ENCODE measurements at regions not wholly inside any gene's neighbourhood (a gene's known extent, or its start where the extent isn't known, plus 50 kb on each side); places are given as distances from the start of the nearest gene placed in this dataset.

DNA sequence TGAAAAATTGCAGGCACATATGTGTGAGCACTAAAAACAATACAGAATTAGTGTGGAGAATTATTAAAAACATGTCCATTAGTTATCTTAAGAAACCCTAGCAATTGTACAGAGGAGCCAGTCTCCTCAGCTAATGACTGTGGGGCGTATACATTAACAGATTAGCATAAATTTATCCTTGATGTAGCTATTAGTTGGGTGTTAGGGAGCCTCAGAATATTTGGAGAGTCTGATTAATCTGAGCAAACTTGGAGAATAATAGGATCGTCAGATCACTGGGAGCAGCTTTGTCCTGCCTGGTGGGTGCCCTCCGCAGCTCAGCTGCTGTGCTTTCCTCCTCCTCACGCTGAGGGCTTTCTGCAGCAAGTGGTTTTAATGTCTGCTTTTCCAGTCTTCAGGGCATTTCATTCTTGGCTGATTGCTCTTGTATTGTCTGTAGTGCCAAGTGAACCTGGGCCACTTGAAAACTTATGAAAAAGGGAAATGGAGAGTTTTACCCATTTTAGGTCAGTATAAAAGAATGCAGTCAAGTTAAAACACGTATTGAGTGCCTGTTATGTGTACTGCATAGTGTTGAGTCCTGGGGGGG lies 417.4 kb upstream of the SEMA6D start:
- H3K4me3 ChIP-seq (ENCODE audit: low read length) = no peak overlapping the region
- H3K27ac ChIP-seq (ENCODE audit: low read depth, low read length) = no peak overlapping the region
- no peaks in the 10 kb centered on the region for H3K27me3 ChIP-seq (ENCODE audit: control insufficient read depth, low read length)
- no peaks in the 10 kb centered on the region for H3K9me3 ChIP-seq (ENCODE audit: control insufficient read depth, insufficient read depth, low read length)
- H3K4me1 ChIP-seq (ENCODE audit: control insufficient read depth, low read length) = no peaks in the 10 kb centered on the region
- H3K4me2 ChIP-seq (ENCODE audit: low read length) = no peak overlapping the region
- no peaks in the 10 kb centered on the region for H3K36me3 ChIP-seq (ENCODE audit: control insufficient read depth, low read length)
- H3K9me2 ChIP-seq (replicated peaks; ENCODE audit: control insufficient read depth, low read length) = no peaks in the 10 kb centered on the region
- no peaks in the 10 kb centered on the region for H3K79me2 ChIP-seq (ENCODE audit: control insufficient read depth, low read length)
- H4K20me1 ChIP-seq (ENCODE audit: control insufficient read depth, insufficient read depth, low read depth, low read length) = no peaks in the 10 kb centered on the region
- no peaks in the 10 kb centered on the region for H3F3A ChIP-seq (ENCODE audit: control insufficient read depth, insufficient read depth)
- no peak for TF ChIP-seq EZH2phosphoT487 (IDR thresholded peaks at IDR 0.05; ENCODE audit: borderline replicate concordance, low read length)
- TF ChIP-seq, protein P1, sequence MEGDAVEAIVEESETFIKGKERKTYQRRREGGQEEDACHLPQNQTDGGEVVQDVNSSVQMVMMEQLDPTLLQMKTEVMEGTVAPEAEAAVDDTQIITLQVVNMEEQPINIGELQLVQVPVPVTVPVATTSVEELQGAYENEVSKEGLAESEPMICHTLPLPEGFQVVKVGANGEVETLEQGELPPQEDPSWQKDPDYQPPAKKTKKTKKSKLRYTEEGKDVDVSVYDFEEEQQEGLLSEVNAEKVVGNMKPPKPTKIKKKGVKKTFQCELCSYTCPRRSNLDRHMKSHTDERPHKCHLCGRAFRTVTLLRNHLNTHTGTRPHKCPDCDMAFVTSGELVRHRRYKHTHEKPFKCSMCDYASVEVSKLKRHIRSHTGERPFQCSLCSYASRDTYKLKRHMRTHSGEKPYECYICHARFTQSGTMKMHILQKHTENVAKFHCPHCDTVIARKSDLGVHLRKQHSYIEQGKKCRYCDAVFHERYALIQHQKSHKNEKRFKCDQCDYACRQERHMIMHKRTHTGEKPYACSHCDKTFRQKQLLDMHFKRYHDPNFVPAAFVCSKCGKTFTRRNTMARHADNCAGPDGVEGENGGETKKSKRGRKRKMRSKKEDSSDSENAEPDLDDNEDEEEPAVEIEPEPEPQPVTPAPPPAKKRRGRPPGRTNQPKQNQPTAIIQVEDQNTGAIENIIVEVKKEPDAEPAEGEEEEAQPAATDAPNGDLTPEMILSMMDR (IDR thresholded peaks at IDR 0.05; ENCODE audit: low read depth, low read length, poor library complexity, severe bottlenecking) = no peak

DNA sequence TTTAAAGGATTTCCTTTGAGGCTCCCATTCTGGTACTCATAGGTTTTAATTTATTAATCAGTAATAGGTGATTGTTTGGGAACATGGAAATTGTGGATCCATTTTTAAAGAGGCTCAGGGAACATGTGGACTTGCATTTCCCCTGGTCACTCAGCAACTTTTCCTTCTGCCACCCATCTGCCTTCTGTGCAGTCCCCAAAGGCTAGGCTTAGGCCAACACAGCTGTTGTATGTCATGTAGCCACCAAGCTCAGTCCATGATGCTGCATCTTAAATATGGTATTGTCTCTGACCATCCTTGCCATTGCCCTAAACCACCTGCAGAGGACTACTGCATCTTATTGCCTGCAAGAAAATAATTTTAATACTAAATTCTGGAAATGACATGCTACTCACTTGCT lies 416.7 kb upstream of the SEMA6D start:
- Histone ChIP-seq H3K9me3 (ENCODE audit: control insufficient read depth, insufficient read depth, low read length) (no peaks in the 10 kb centered on the region), H3K27me3 (ENCODE audit: control insufficient read depth, low read length) (no peaks in the 10 kb centered on the region), H3K4me1 (ENCODE audit: control insufficient read depth, low read length) (no peaks in the 10 kb centered on the region), H3F3A (ENCODE audit: control insufficient read depth, insufficient read depth) (no peaks in the 10 kb centered on the region), H4K20me1 (ENCODE audit: control insufficient read depth, insufficient read depth, low read depth, low read length) (no peaks in the 10 kb centered on the region), H3K36me3 (ENCODE audit: control insufficient read depth, low read length) (no peaks in the 10 kb centered on the region), H3K27ac (ENCODE audit: low read depth, low read length) (no peak overlapping the region), H3K4me3 (ENCODE audit: low read length) (no peak overlapping the region), H3K9me2 (replicated peaks; ENCODE audit: control insufficient read depth, low read length) (no peaks in the 10 kb centered on the region), H3K4me2 (ENCODE audit: low read length) (no peak overlapping the region), H3K79me2 (ENCODE audit: control insufficient read depth, low read length) (no peaks in the 10 kb centered on the region)
- TF ChIP-seq EZH2phosphoT487 (IDR thresholded peaks at IDR 0.05; ENCODE audit: borderline replicate concordance, low read length) = no peak
- TF ChIP-seq, protein P1 (IDR thresholded peaks at IDR 0.05; ENCODE audit: low read depth, low read length, poor library complexity, severe bottlenecking) = no peak

DNA sequence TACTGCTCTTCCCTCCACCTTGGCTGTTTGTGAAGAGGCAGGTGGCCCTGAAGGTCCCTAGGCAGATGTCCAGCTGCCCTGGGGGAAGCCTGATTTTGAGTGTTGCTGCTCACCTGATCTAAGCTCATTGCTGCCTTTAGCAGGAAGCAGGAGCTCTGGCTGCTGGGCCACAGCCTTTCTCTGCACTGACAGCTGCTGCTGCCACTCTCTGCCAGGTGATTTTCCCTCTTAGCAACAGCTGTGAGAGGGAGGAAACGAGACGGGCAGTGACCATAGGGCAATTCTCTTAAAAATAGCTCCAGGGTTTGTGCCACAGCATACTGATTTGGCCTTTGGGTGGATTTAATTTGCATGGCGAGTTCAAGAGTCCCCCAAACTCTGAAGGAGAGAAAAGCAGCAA lies 415.8 kb upstream of the SEMA6D start:
- H3K4me1 ChIP-seq (ENCODE audit: control insufficient read depth, low read length) = no peaks in the 10 kb centered on the region
- H3F3A ChIP-seq (ENCODE audit: control insufficient read depth, insufficient read depth) = no peaks in the 10 kb centered on the region
- no peaks in the 10 kb centered on the region for H3K9me3 ChIP-seq (ENCODE audit: control insufficient read depth, insufficient read depth, low read length)
- no peaks in the 10 kb centered on the region for H3K9me2 ChIP-seq (replicated peaks; ENCODE audit: control insufficient read depth, low read length)
- no peak overlapping the region for H3K27ac ChIP-seq (ENCODE audit: low read depth, low read length)
- H3K79me2 ChIP-seq (ENCODE audit: control insufficient read depth, low read length) = no peaks in the 10 kb centered on the region
- TF ChIP-seq, protein P1 (IDR thresholded peaks at IDR 0.05; ENCODE audit: low read depth, low read length, poor library complexity, severe bottlenecking) = no peak
- TF ChIP-seq EZH2phosphoT487 (IDR thresholded peaks at IDR 0.05; ENCODE audit: borderline replicate concordance, low read length) = no peak
- no peaks in the 10 kb centered on the region for H3K27me3 ChIP-seq (ENCODE audit: control insufficient read depth, low read length)
- H3K4me2 ChIP-seq (ENCODE audit: low read length) = no peak overlapping the region
- no peaks in the 10 kb centered on the region for H4K20me1 ChIP-seq (ENCODE audit: control insufficient read depth, insufficient read depth, low read depth, low read length)
- no peak overlapping the region for H3K4me3 ChIP-seq (ENCODE audit: low read length)
- H3K36me3 ChIP-seq (ENCODE audit: control insufficient read depth, low read length) = no peaks in the 10 kb centered on the region
